ENCODE measurements at regions not wholly inside any gene's neighbourhood (a gene's known extent, or its start where the extent isn't known, plus 50 kb on each side); places are given as distances from the start of the nearest gene placed in this dataset.

- H4K20me1 ChIP-seq (ENCODE audit: low read length): no peaks in the 10 kb centered on the region
- no peak overlapping the region for H3K4me3 ChIP-seq (ENCODE audit: low read length)
- no peak for DNase-seq
- H3F3A ChIP-seq (ENCODE audit: low read length, unreplicated experiment): no peaks in the 10 kb centered on the region
- TF ChIP-seq CTCF (conservative IDR thresholded peaks at IDR 0.05; ENCODE audit: low read depth, low read length) (no peak), EZH2 (IDR thresholded peaks at IDR 0.05; ENCODE audit: low read length, unreplicated experiment) (no peak)
- H3K79me2 ChIP-seq (ENCODE audit: low read length): no peaks in the 10 kb centered on the region
- no peak overlapping the region for H3K4me2 ChIP-seq (ENCODE audit: low read length)
- CTCF ChIA-PET: no interaction called here
- intact Hi-C loops (cut with micrococcal nuclease): no loop called here
- no peaks in the 10 kb centered on the region for H3K36me3 ChIP-seq (ENCODE audit: low read depth, low read length)
- POLR2A ChIA-PET (ENCODE audit: unreplicated experiment): no interaction called here
- H3K27me3 ChIP-seq (ENCODE audit: low read length): no peaks in the 10 kb centered on the region; the same call in 1 of the 2 replicates
- H2AFZ ChIP-seq (ENCODE audit: low read length): no peak overlapping the region
- no peaks in the 10 kb centered on the region for H3K4me1 ChIP-seq (ENCODE audit: insufficient read depth, low read length)
- H3K27ac ChIP-seq (ENCODE audit: low read length): no peak overlapping the region
- no peaks in the 10 kb centered on the region for H3K9me3 ChIP-seq (ENCODE audit: low read length)
- H3K9me2 ChIP-seq (replicated peaks; ENCODE audit: low read length): no peaks in the 10 kb centered on the region
- BruUV-seq (replicated peaks): no TSS peak
- ATAC-seq: no peak
- no peak overlapping the region for H3K9ac ChIP-seq (ENCODE audit: low read length)
These were observed 877.4 kb upstream of the GOT2 start for GRCh38 chr16:59611556-59611955.

GRCh38 chr16:59605706-59606105, 871.6 kb upstream of the GOT2 start:
- Histone ChIP-seq H3K36me3 (ENCODE audit: low read depth, low read length) (no peaks in the 10 kb centered on the region), H3K9ac (ENCODE audit: low read length) (no peak overlapping the region), H3K9me2 (replicated peaks; ENCODE audit: low read length) (no peaks in the 10 kb centered on the region), H4K20me1 (ENCODE audit: low read length) (no peaks in the 10 kb centered on the region), H3K9me3 (ENCODE audit: low read length) (no peaks in the 10 kb centered on the region), H3K27ac (ENCODE audit: low read length) (no peak overlapping the region), H3K4me2 (ENCODE audit: low read length) (no peak overlapping the region), H3K79me2 (ENCODE audit: low read length) (no peaks in the 10 kb centered on the region), H3F3A (ENCODE audit: low read length, unreplicated experiment) (no peaks in the 10 kb centered on the region), H2AFZ (ENCODE audit: low read length) (no peak overlapping the region), H3K4me1 (ENCODE audit: insufficient read depth, low read length) (no peaks in the 10 kb centered on the region), H3K4me3 (ENCODE audit: low read length) (no peak overlapping the region), H3K27me3 (ENCODE audit: low read length) (no peaks in the 10 kb centered on the region; the same call in 1 of the 2 replicates)
- no TSS peak for BruUV-seq (replicated peaks)
- no peak for DNase-seq
- ChIA-PET POLR2A (ENCODE audit: unreplicated experiment) (no interaction called here), CTCF (no interaction called here)
- TF ChIP-seq EZH2phosphoT487 (IDR thresholded peaks at IDR 0.05; ENCODE audit: borderline replicate concordance, low read length) (no peak), EZH2 (IDR thresholded peaks at IDR 0.05; ENCODE audit: low read length, unreplicated experiment) (no peak)
- no peak for ATAC-seq
- intact Hi-C loops (cut with micrococcal nuclease): no loop called here

- DNase-seq: peak; percentile 7
- TF ChIP-seq CTCF (conservative IDR thresholded peaks at IDR 0.05; ENCODE audit: low read depth, low read length) (no peak), EZH2 (IDR thresholded peaks at IDR 0.05; ENCODE audit: low read length, unreplicated experiment) (no peak), EZH2phosphoT487 (IDR thresholded peaks at IDR 0.05; ENCODE audit: borderline replicate concordance, low read length) (no peak)
- ChIA-PET POLR2A (ENCODE audit: unreplicated experiment) (no interaction called here), CTCF (no interaction called here)
- H3K4me3 ChIP-seq (ENCODE audit: low read length): no peak overlapping the region
- H3K9me2 ChIP-seq (replicated peaks; ENCODE audit: low read length): no peaks in the 10 kb centered on the region
- no peaks in the 10 kb centered on the region for H3K4me1 ChIP-seq (ENCODE audit: insufficient read depth, low read length)
- no peaks in the 10 kb centered on the region for H4K20me1 ChIP-seq (ENCODE audit: low read length)
- H3K36me3 ChIP-seq (ENCODE audit: low read depth, low read length): no peaks in the 10 kb centered on the region
- no peak overlapping the region for H3K27ac ChIP-seq (ENCODE audit: low read length)
- H3F3A ChIP-seq (ENCODE audit: low read length, unreplicated experiment): no peaks in the 10 kb centered on the region
- no peaks in the 10 kb centered on the region for H3K79me2 ChIP-seq (ENCODE audit: low read length)
- no peak overlapping the region for H3K4me2 ChIP-seq (ENCODE audit: low read length)
- no peak overlapping the region for H3K9ac ChIP-seq (ENCODE audit: low read length)
- BruUV-seq (replicated peaks): no TSS peak
- no peaks in the 10 kb centered on the region for H3K9me3 ChIP-seq (ENCODE audit: low read length)
- no peak for ATAC-seq
- no peak overlapping the region for H2AFZ ChIP-seq (ENCODE audit: low read length)
- no peaks in the 10 kb centered on the region; the same call in 1 of the 2 replicates for H3K27me3 ChIP-seq (ENCODE audit: low read length)
- intact Hi-C loops (cut with micrococcal nuclease): no loop called here
These were observed 870.2 kb upstream of the GOT2 start for GRCh38 chr16:59604354-59604753.

Data from PC-3 (cell line).